ENCODE measurements at regions not wholly inside any gene's neighbourhood (a gene's known extent, or its start where the extent isn't known, plus 50 kb on each side); places are given as distances from the start of the nearest gene placed in this dataset.

DNA sequence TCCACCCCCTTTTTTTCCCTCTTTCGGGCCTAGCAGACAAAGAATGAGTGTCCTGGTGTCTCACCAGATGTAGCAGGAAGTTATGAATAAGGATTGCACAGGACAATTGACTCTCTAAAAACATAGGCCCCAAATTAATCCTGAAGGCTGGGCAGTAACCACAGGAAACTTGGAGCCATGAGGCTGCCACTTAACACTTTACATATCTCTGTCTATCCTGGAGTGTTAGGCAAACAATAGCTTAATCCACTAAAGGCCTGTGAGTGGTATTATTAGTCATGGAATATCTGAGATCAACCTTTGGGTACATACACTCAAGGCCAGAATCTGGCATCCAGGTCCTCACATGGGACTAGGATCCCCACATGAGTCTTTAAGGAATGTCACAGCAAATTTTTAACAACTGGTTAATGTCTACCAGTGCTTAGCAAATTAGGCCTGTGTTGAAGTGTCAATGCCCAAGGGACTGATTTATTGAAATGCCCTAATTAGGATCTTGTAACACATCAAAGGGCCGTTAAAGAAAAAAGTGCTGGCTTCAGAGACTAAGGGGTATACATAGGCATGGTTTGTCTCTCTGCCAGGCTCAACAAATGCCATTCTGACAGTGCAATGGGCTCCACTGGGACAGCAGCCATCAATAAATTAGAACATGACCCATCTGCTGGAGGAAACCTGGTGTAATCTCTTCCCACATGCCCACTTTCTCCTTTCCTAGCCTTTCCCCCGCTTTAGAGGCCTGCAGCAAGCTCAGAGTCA is 196.7 kb upstream of the TBX20 start:
- no peak for TF ChIP-seq ESRRA (IDR thresholded peaks at IDR 0.05; ENCODE audit: low read length)
- TF ChIP-seq JUNB (IDR thresholded peaks at IDR 0.05): no peak
- TF ChIP-seq, protein P1, sequence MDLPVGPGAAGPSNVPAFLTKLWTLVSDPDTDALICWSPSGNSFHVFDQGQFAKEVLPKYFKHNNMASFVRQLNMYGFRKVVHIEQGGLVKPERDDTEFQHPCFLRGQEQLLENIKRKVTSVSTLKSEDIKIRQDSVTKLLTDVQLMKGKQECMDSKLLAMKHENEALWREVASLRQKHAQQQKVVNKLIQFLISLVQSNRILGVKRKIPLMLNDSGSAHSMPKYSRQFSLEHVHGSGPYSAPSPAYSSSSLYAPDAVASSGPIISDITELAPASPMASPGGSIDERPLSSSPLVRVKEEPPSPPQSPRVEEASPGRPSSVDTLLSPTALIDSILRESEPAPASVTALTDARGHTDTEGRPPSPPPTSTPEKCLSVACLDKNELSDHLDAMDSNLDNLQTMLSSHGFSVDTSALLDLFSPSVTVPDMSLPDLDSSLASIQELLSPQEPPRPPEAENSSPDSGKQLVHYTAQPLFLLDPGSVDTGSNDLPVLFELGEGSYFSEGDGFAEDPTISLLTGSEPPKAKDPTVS (IDR thresholded peaks at IDR 0.05; ENCODE audit: low read depth, low read length): no peak
- TF ChIP-seq MYB (IDR thresholded peaks at IDR 0.05; ENCODE audit: borderline replicate concordance, low read depth, low read length): no peak
- no peak overlapping the region for H3K27ac ChIP-seq (ENCODE audit: control insufficient read depth, insufficient read depth)
- intact Hi-C loops (cut with micrococcal nuclease; ENCODE audit: unreplicated experiment) (no loop called here), in situ Hi-C loops (cut with MboI) (no loop called here)
- H3K9me3 ChIP-seq (replicated peaks; ENCODE audit: control insufficient read depth, insufficient read depth, low read length): no peaks in the 10 kb centered on the region
- no TSS peak for BruUV-seq (replicated peaks)
- 0% methylated on average over 3 of the region's 3 CpGs for WGBS (ENCODE audit: insufficient coverage, insufficient replicate concordance, low lambda C conversion rate, missing lambda C conversion rate)
- ATAC-seq (no peak), FAIRE-seq (no peak), DNase-seq (ENCODE audit: low read depth, low spot score) (no peak)
- no peaks in the 10 kb centered on the region for H3K4me1 ChIP-seq (ENCODE audit: control insufficient read depth, insufficient read depth, low read length)
- no peaks in the 10 kb centered on the region; a peak in 2 of 4 replicates for H3K27me3 ChIP-seq (replicated peaks in 1 of 2; ENCODE audit: control insufficient read depth in 2 of 2, insufficient read depth in 2 of 2, low read length in 1 of 2)
- ChIA-PET CTCF (interaction anchor here (1.3 kb wide), 1 partner anchor 183 kb away, joined by 3 read pairs; no protein-coding TSS in a partner anchor), SMC1A (ENCODE audit: uncharacterized antibody, unreplicated experiment) (no interaction called here), POLR2A (no interaction called here), RAD21 (ENCODE audit: unreplicated experiment) (no interaction called here)
- no peaks in the 10 kb centered on the region for H3K36me3 ChIP-seq (ENCODE audit: control insufficient read depth in 2 of 2, insufficient read depth in 2 of 2, low read length in 1 of 2)
- H3K79me2 ChIP-seq (ENCODE audit: control insufficient read depth, insufficient read depth, low read length): no peaks in the 10 kb centered on the region
- H2AFZ ChIP-seq (ENCODE audit: control insufficient read depth, low read depth, low read length): no peak overlapping the region
- H4K20me1 ChIP-seq (ENCODE audit: control insufficient read depth, insufficient read depth): no peaks in the 10 kb centered on the region
- no peak overlapping the region for H3K4me2 ChIP-seq (ENCODE audit: control insufficient read depth, insufficient read depth)
- H3K9ac ChIP-seq (ENCODE audit: control insufficient read depth, insufficient read depth, low read length): no peak overlapping the region
- H3K4me3 ChIP-seq: no peak overlapping the region

DNA sequence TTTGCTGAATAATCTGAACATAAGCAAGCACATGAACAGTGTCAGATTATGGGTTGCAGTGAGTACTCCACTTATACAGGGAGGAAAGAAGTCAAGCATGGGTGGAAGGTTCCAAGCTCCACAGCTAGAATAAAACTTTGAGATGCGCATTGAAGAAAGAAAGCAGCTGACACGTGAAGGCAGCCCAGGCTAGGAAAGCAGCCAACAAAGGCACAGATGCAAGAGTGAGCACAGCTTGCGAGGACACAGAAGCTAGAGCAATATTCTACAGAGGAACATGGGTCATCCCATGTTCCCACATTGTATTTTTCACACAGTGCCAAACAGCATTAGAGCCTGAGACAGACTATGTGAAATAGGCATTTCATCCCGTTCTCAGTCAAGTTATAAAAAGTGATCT is 194.6 kb upstream of the TBX20 start:
- Histone ChIP-seq H2AFZ (ENCODE audit: control insufficient read depth, low read depth, low read length) (no peak overlapping the region), H3K79me2 (ENCODE audit: control insufficient read depth, insufficient read depth, low read length) (no peaks in the 10 kb centered on the region), H4K20me1 (ENCODE audit: control insufficient read depth, insufficient read depth) (no peaks in the 10 kb centered on the region), H3K27ac (ENCODE audit: control insufficient read depth, insufficient read depth) (no peak overlapping the region), H3K27me3 (replicated peaks in 1 of 2; ENCODE audit: control insufficient read depth in 2 of 2, insufficient read depth in 2 of 2, low read length in 1 of 2) (no peaks in the 10 kb centered on the region; a peak in 1 of 4 replicates), H3K36me3 (ENCODE audit: control insufficient read depth in 2 of 2, insufficient read depth in 2 of 2, low read length in 1 of 2) (no peaks in the 10 kb centered on the region), H3K4me2 (ENCODE audit: control insufficient read depth, insufficient read depth) (no peak overlapping the region), H3K4me3 (no peak overlapping the region), H3K9me3 (replicated peaks; ENCODE audit: control insufficient read depth, insufficient read depth, low read length) (no peaks in the 10 kb centered on the region), H3K4me1 (ENCODE audit: control insufficient read depth, insufficient read depth, low read length) (no peaks in the 10 kb centered on the region), H3K9ac (ENCODE audit: control insufficient read depth, insufficient read depth, low read length) (no peak overlapping the region)
- DNase-seq (ENCODE audit: low read depth, low spot score) (no peak), ATAC-seq (no peak), FAIRE-seq (no peak)
- RAD21 ChIA-PET (ENCODE audit: unreplicated experiment): no interaction called here
- 18% methylated on average over 4 of the region's 4 CpGs for WGBS (ENCODE audit: insufficient coverage, insufficient replicate concordance, low lambda C conversion rate, missing lambda C conversion rate)
- in situ Hi-C loops (cut with MboI): no loop called here
- CTCF ChIA-PET: no interaction called here
- intact Hi-C loops (cut with micrococcal nuclease; ENCODE audit: unreplicated experiment): no loop called here
- SMC1A ChIA-PET (ENCODE audit: uncharacterized antibody, unreplicated experiment): interaction anchor here (1.0 kb wide), 2 partner anchors 24 to 99 kb away, joined by 3 read pairs; no protein-coding TSS in a partner anchor
- BruUV-seq (replicated peaks): no TSS peak
- POLR2A ChIA-PET: no interaction called here
- no peak for TF ChIP-seq NRF1 (conservative IDR thresholded peaks at IDR 0.05; ENCODE audit: low read depth, low read length)
- TF ChIP-seq ASH2L (IDR thresholded peaks at IDR 0.05; ENCODE audit: borderline replicate concordance, low read depth): no peak
- no peak for TF ChIP-seq EZH2 (IDR thresholded peaks at IDR 0.05; ENCODE audit: borderline replicate concordance, control insufficient read depth, low read depth, low read length)
- TF ChIP-seq JUND (IDR thresholded peaks at IDR 0.05; ENCODE audit: low read depth, low read length): no peak
- TF ChIP-seq, protein P2, sequence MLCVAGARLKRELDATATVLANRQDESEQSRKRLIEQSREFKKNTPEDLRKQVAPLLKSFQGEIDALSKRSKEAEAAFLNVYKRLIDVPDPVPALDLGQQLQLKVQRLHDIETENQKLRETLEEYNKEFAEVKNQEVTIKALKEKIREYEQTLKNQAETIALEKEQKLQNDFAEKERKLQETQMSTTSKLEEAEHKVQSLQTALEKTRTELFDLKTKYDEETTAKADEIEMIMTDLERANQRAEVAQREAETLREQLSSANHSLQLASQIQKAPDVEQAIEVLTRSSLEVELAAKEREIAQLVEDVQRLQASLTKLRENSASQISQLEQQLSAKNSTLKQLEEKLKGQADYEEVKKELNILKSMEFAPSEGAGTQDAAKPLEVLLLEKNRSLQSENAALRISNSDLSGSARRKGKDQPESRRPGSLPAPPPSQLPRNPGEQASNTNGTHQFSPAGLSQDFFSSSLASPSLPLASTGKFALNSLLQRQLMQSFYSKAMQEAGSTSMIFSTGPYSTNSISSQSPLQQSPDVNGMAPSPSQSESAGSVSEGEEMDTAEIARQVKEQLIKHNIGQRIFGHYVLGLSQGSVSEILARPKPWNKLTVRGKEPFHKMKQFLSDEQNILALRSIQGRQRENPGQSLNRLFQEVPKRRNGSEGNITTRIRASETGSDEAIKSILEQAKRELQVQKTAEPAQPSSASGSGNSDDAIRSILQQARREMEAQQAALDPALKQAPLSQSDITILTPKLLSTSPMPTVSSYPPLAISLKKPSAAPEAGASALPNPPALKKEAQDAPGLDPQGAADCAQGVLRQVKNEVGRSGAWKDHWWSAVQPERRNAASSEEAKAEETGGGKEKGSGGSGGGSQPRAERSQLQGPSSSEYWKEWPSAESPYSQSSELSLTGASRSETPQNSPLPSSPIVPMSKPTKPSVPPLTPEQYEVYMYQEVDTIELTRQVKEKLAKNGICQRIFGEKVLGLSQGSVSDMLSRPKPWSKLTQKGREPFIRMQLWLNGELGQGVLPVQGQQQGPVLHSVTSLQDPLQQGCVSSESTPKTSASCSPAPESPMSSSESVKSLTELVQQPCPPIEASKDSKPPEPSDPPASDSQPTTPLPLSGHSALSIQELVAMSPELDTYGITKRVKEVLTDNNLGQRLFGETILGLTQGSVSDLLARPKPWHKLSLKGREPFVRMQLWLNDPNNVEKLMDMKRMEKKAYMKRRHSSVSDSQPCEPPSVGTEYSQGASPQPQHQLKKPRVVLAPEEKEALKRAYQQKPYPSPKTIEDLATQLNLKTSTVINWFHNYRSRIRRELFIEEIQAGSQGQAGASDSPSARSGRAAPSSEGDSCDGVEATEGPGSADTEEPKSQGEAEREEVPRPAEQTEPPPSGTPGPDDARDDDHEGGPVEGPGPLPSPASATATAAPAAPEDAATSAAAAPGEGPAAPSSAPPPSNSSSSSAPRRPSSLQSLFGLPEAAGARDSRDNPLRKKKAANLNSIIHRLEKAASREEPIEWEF (IDR thresholded peaks at IDR 0.05; ENCODE audit: insufficient replicate concordance, low read depth, low read length): no peak
- no peak for TF ChIP-seq ZNF384 (IDR thresholded peaks at IDR 0.05; ENCODE audit: borderline replicate concordance, low read depth, low read length)

All from GM12878 (cell line).